Adipocyte (in vitro differentiated cells): ENCODE measurements at regions not wholly inside any gene's neighbourhood (a gene's known extent, or its start where the extent isn't known, plus 50 kb on each side); places are given as distances from the start of the nearest gene placed in this dataset.

Experiments
- DNase-seq: peaks from one replicate; pipeline ENCODE4 v3.0.0-alpha.2; 2015; ENCODE audit warnings: low read depth
- H3K27me3 ChIP-seq: replicated peaks from 2 replicates; pipeline ENCODE4 v1.7.0; 2013; ENCODE audit warnings: mild to moderate bottlenecking, low read length, moderate library complexity; ENCODE audit not compliant: control insufficient read depth, insufficient read depth
- H3K36me3 ChIP-seq: 2 replicates; pipeline ENCODE4 v1.7.0; 2013; ENCODE audit warnings: low read length, mild to moderate bottlenecking, moderate library complexity; ENCODE audit not compliant: control insufficient read depth, insufficient read depth, severe bottlenecking
- H3K4me1 ChIP-seq: 2 replicates; pipeline ENCODE4 v1.7.0; 2013; ENCODE audit warnings: mild to moderate bottlenecking, low read length, moderate library complexity; ENCODE audit not compliant: control insufficient read depth, insufficient read depth
- H3K4me3 ChIP-seq: 2 replicates; pipeline ENCODE4 v1.7.0; 2013; ENCODE audit warnings: mild to moderate bottlenecking, low read length, moderate library complexity
- H3K9ac ChIP-seq: 2 replicates; pipeline ENCODE4 v1.7.0; 2013; ENCODE audit warnings: mild to moderate bottlenecking, low read length, moderate library complexity
- H3K9me3 ChIP-seq: 2 replicates; pipeline ENCODE4 v1.7.0; 2013; ENCODE audit warnings: mild to moderate bottlenecking, low read length, moderate library complexity; ENCODE audit not compliant: control insufficient read depth

DNA sequence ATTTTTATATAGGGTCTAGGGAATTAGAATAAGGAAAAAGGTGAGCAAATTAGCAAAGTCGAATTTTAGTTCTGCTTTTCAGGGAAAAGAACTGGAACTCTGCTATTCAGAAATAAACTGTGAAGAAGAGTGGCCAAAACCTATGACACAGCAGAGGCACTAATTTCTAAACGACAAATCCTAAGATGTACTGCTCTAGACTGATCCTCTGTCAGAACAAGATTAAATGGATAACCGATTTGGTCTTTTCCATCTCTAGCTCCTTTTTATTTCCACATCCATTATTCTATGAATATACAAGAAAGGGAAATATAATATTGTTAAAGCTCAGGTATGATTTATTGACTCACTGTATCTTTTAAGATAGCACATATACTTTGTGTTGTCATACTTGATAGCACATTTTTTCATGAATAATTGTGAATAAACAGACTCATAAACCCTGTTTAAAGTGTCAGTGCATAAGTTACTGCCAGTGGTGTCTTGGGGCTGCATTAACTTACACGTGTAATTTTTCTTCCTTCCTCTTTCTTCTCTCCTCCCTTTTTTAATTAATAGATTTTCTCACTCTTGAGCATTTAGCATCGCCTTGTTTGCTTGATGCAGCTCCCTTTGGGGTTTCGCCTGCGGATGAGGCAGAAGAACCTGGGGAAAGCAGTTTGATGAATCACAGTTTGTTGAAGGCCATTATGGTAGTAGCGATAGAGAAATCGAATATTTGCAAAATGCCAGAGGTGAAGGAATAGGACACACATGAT, 496.6 kb downstream of the ADGRL2 start:
- Histone ChIP-seq H3K9me3 (no peaks in the 10 kb centered on the region), H3K27me3 (no peaks in the 10 kb centered on the region), H3K4me1 (peaks cover 14% of the 10 kb centered on the region), H3K36me3 (no peaks in the 10 kb centered on the region), H3K9ac (no peak overlapping the region), H3K4me3 (no peak overlapping the region)
- no peak for DNase-seq

DNA sequence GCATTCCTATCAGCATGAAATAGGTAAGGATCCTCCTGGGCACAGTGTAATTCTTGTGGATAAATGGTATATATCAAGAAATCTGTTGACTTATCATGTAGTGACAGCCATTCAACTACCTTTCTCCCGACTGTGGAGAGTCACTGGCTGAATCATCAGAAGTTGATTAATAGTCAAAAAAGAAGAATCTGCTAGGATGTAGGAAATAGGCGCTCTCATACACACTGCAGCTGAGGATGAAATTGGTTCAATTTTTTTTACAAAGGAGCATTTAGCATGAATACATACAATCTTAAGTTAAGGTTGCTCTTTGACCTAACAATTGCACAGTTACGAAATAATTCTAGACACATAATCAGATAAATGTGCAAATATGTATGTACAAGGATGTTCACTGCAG, 486.8 kb downstream of the ADGRL2 start:
- no peaks in the 10 kb centered on the region for H3K36me3 ChIP-seq
- no peak for DNase-seq
- H3K9me3 ChIP-seq, result no peaks in the 10 kb centered on the region
- H3K4me3 ChIP-seq, result no peak overlapping the region
- no peaks in the 10 kb centered on the region for H3K27me3 ChIP-seq
- H3K4me1 ChIP-seq, result no peaks in the 10 kb centered on the region
- H3K9ac ChIP-seq, result no peak overlapping the region

- Histone ChIP-seq H3K9me3 (no peaks in the 10 kb centered on the region), H3K27me3 (no peaks in the 10 kb centered on the region), H3K36me3 (no peaks in the 10 kb centered on the region), H3K4me3 (no peak overlapping the region), H3K4me1 (no peaks in the 10 kb centered on the region), H3K9ac (no peak overlapping the region)
- DNase-seq, result peak; percentile 61
These were observed 483.5 kb downstream of the ADGRL2 start for GRCh38 chr1:82284213-82284612.

GRCh38 chr1:82279241-82279640, 478.5 kb downstream of the ADGRL2 start:
- Histone ChIP-seq H3K27me3 (no peaks in the 10 kb centered on the region), H3K9me3 (no peaks in the 10 kb centered on the region), H3K4me1 (no peaks in the 10 kb centered on the region), H3K36me3 (no peaks in the 10 kb centered on the region), H3K9ac (no peak overlapping the region), H3K4me3 (no peak overlapping the region)
- no peak for DNase-seq

DNA sequence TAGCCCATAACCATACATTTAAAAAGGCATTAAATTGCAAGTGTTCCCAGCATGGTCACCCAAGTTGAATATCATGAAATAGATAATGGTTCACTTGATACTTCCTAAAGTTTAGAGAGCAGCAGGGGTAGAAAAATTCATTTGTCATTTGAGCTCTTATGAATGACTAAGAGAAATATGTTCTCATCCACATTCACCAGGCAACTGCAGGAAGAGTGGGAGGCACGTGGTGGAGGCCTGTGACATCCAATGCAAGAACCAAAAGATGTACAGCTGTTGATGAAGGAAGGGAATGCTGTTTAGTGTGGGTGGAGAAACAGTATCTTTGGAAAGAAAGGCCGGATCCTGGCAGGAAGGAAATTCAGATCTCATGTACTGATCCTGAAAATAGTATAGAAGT, 473.1 kb downstream of the ADGRL2 start:
- H3K9me3 ChIP-seq, result no peaks in the 10 kb centered on the region
- H3K36me3 ChIP-seq, result no peaks in the 10 kb centered on the region
- no peak overlapping the region for H3K9ac ChIP-seq
- H3K4me3 ChIP-seq, result no peak overlapping the region
- H3K4me1 ChIP-seq, result peaks cover 7% of the 10 kb centered on the region
- no peaks in the 10 kb centered on the region for H3K27me3 ChIP-seq
- peak; percentile 44 for DNase-seq

DNA sequence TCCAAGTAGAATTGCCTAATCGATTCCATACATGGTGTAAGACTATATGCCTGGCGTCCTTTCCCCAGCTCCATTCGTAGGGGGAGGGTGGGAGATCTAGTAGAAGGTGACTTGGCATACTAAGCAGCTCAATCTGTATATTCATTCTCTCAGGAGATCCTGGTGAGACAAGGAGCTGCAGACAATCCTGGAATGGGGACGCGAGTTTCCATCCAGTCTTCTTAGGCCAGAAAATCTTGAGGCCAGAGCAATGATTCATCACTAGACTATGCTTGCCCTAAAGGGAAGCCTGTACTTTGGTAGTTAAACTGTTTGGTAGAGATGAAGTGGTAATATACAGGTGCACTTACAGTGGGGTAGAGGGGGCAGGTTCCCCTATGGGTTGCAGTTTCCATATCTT, 468.7 kb downstream of the ADGRL2 start:
- Histone ChIP-seq H3K36me3 (no peaks in the 10 kb centered on the region), H3K9ac (no peak overlapping the region), H3K4me1 (peaks cover 7% of the 10 kb centered on the region), H3K4me3 (no peak overlapping the region), H3K9me3 (no peaks in the 10 kb centered on the region), H3K27me3 (no peaks in the 10 kb centered on the region)
- peak; percentile 74 for DNase-seq

- Histone ChIP-seq H3K4me1 (peaks cover 7% of the 10 kb centered on the region), H3K9ac (no peak overlapping the region), H3K4me3 (no peak overlapping the region), H3K36me3 (no peaks in the 10 kb centered on the region), H3K27me3 (no peaks in the 10 kb centered on the region), H3K9me3 (no peaks in the 10 kb centered on the region)
- DNase-seq, result no peak
These were observed 468.1 kb downstream of the ADGRL2 start for GRCh38 chr1:82268826-82269225.

- Histone ChIP-seq H3K9me3 (no peaks in the 10 kb centered on the region), H3K4me3 (no peak overlapping the region), H3K27me3 (no peaks in the 10 kb centered on the region), H3K9ac (no peak overlapping the region), H3K4me1 (peaks cover 7% of the 10 kb centered on the region), H3K36me3 (no peaks in the 10 kb centered on the region)
- no peak for DNase-seq
These were observed 465.6 kb downstream of the ADGRL2 start for GRCh38 chr1:82266351-82266750.

GRCh38 chr1:82265436-82265835, 464.7 kb downstream of the ADGRL2 start:
- H3K9ac ChIP-seq, result no peak overlapping the region
- no peaks in the 10 kb centered on the region for H3K36me3 ChIP-seq
- peaks cover 7% of the 10 kb centered on the region for H3K4me1 ChIP-seq
- H3K27me3 ChIP-seq, result no peaks in the 10 kb centered on the region
- DNase-seq, result no peak
- H3K4me3 ChIP-seq, result no peak overlapping the region
- no peaks in the 10 kb centered on the region for H3K9me3 ChIP-seq

GRCh38 chr1:82264802-82265201, 464.1 kb downstream of the ADGRL2 start:
- Histone ChIP-seq H3K27me3 (no peaks in the 10 kb centered on the region), H3K9ac (no peak overlapping the region), H3K4me1 (peaks cover 7% of the 10 kb centered on the region), H3K4me3 (no peak overlapping the region), H3K36me3 (no peaks in the 10 kb centered on the region), H3K9me3 (no peaks in the 10 kb centered on the region)
- no peak for DNase-seq

GRCh38 chr1:82263396-82263795, 462.7 kb downstream of the ADGRL2 start:
- Histone ChIP-seq H3K4me1 (no peaks in the 10 kb centered on the region), H3K27me3 (no peaks in the 10 kb centered on the region), H3K9me3 (no peaks in the 10 kb centered on the region), H3K9ac (no peak overlapping the region), H3K4me3 (no peak overlapping the region), H3K36me3 (no peaks in the 10 kb centered on the region)
- DNase-seq, result no peak

GRCh38 chr1:82260666-82261065, 459.9 kb downstream of the ADGRL2 start:
- Histone ChIP-seq H3K27me3 (no peaks in the 10 kb centered on the region), H3K9ac (no peak overlapping the region), H3K4me1 (no peaks in the 10 kb centered on the region), H3K9me3 (no peaks in the 10 kb centered on the region), H3K4me3 (no peak overlapping the region), H3K36me3 (no peaks in the 10 kb centered on the region)
- no peak for DNase-seq
